Neural progenitor cell (in vitro differentiated cells): ENCODE measurements at regions not wholly inside any gene's neighbourhood (a gene's known extent, or its start where the extent isn't known, plus 50 kb on each side); places are given as distances from the start of the nearest gene placed in this dataset.
"Not testable (repeated sequence)": the region's sequence is repeated elsewhere in the genome, so short reads cannot be mapped to it uniquely, and the experiment has no call there.

Source experiments
- DNase-seq: peaks from one replicate; pipeline ENCODE4 v3.0.0-alpha.2; 2016; ENCODE audit warnings: low spot score
- H2AFZ ChIP-seq: fragments of 200-600 bp; sonication (generic); replicated peaks from 2 replicates; pipeline ENCODE4 v1.6.1; 2016; ENCODE audit warnings: antibody characterized with exemption
- H3F3A ChIP-seq: fragments of 200-600 bp; sonication (generic); 2 replicates; pipeline ENCODE4 v1.6.1; 2016; ENCODE audit warnings: antibody characterized with exemption, low read depth
- H3K27ac ChIP-seq: fragments of 200-600 bp; sonication (generic); 2 replicates; pipeline ENCODE4 v1.5.1; 2016; ENCODE audit warnings: mild to moderate bottlenecking
- H3K27me3 ChIP-seq: fragments of 200-600 bp; sonication (generic); 2 replicates; pipeline ENCODE4 v1.6.1; 2016; ENCODE audit warnings: mild to moderate bottlenecking, moderate library complexity
- H3K36me3 ChIP-seq: fragments of 200-600 bp; sonication (generic); 2 replicates; pipeline ENCODE4 v1.5.1; 2016
- H3K4me1 ChIP-seq: fragments of 200-600 bp; sonication (generic); 2 replicates; pipeline ENCODE4 v1.6.1; 2016; ENCODE audit warnings: mixed run types
- H3K4me2 ChIP-seq: fragments of 200-600 bp; sonication (generic); 2 replicates; pipeline ENCODE4 v1.6.1; 2016
- H3K4me3 ChIP-seq: fragments of 200-600 bp; sonication (generic); 2 replicates; pipeline ENCODE4 v1.5.1; 2016
- H3K79me2 ChIP-seq: fragments of 200-600 bp; sonication (generic); 2 replicates; pipeline ENCODE4 v1.6.1; 2016; ENCODE audit warnings: low read depth
- H3K9ac ChIP-seq: fragments of 200-600 bp; sonication (generic); 2 replicates; pipeline ENCODE4 v1.6.1; 2016
- H3K9me3 ChIP-seq: fragments of 200-600 bp; sonication (generic); 2 replicates; pipeline ENCODE4 v1.5.1; 2016; ENCODE audit warnings: low read depth
- H4K20me1 ChIP-seq: fragments of 200-600 bp; sonication (generic); 2 replicates; pipeline ENCODE4 v1.6.1; 2016; ENCODE audit warnings: low read depth
- H3K27ac Mint-ChIP-seq: 3 replicates; pipeline ENCODE4 v1.8.0; 2021; ENCODE audit warnings: mixed read lengths
- H3K27me3 Mint-ChIP-seq: 2 replicates; pipeline ENCODE4 v1.8.0; 2022; ENCODE audit warnings: low read depth, mild to moderate bottlenecking, inconsistent platforms, moderate library complexity, mixed read lengths; ENCODE audit not compliant: insufficient read depth
- H3K36me3 Mint-ChIP-seq: 3 replicates; pipeline ENCODE4 v1.8.0; 2021; ENCODE audit warnings: mixed read lengths
- H3K4me1 Mint-ChIP-seq: 3 replicates; pipeline ENCODE4 v1.8.0; 2021; ENCODE audit warnings: mixed read lengths
- H3K4me3 Mint-ChIP-seq: 3 replicates; pipeline ENCODE4 v1.8.0; 2021; ENCODE audit warnings: mild to moderate bottlenecking, moderate library complexity, mixed read lengths
- H3K9me3 Mint-ChIP-seq: 3 replicates; pipeline ENCODE4 v1.8.0; 2020; ENCODE audit warnings: mixed read lengths
- EZH2 ChIP-seq: fragments of 200-600 bp; sonication (generic); IDR thresholded peaks from 2 replicates; pipeline ENCODE4 v1.6.1; 2017; ENCODE audit warnings: antibody characterized with exemption, mild to moderate bottlenecking, moderate library complexity
- EZH2phosphoT487 ChIP-seq: fragments of 200-600 bp; sonication (generic); IDR thresholded peaks from 2 replicates; pipeline ENCODE4 v1.6.1; 2017; ENCODE audit warnings: antibody characterized with exemption
- TF ChIP-seq, protein P1 (sequence below): fragments of 200-600 bp; sonication (generic); IDR thresholded peaks from 2 replicates; pipeline ENCODE4 v1.5.1; 2017; ENCODE audit warnings: antibody characterized with exemption, mild to moderate bottlenecking

DNA sequence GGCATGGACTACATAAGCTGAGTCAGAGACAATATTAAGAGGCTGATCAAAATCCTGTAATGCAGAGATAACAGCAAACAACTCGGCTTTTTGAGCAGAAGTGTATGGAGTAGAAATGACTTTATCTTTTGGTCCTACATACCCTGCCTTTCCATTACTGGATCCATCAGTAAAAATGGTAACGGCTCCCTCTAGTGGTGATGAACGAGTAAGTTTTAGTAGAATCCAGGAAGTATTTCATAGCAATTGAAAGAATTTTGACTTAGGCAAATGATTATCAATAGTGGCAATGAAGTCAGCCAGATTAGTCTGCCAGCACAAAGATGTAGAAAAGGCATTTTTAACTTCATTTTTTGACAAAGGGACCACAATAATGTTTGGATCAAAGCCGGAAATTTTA lies 190.8 kb upstream of the RAI14 start:
- H3K27ac ChIP-seq, H3F3A ChIP-seq, H3K4me2 ChIP-seq, H3K27me3 ChIP-seq, H3K4me3 ChIP-seq, H4K20me1 ChIP-seq, H3K4me3 Mint-ChIP-seq, H3K4me1 ChIP-seq, H3K36me3 ChIP-seq, H3K27ac Mint-ChIP-seq, H3K36me3 Mint-ChIP-seq, H3K4me1 Mint-ChIP-seq, H3K79me2 ChIP-seq, H3K27me3 Mint-ChIP-seq, H3K9me3 ChIP-seq, H3K9ac ChIP-seq, H2AFZ ChIP-seq: not testable (repeated sequence)
- peak; percentile 63 for DNase-seq
- H3K9me3 Mint-ChIP-seq: peaks cover 11% of the 10 kb centered on the region
- TF ChIP-seq, protein P1, sequence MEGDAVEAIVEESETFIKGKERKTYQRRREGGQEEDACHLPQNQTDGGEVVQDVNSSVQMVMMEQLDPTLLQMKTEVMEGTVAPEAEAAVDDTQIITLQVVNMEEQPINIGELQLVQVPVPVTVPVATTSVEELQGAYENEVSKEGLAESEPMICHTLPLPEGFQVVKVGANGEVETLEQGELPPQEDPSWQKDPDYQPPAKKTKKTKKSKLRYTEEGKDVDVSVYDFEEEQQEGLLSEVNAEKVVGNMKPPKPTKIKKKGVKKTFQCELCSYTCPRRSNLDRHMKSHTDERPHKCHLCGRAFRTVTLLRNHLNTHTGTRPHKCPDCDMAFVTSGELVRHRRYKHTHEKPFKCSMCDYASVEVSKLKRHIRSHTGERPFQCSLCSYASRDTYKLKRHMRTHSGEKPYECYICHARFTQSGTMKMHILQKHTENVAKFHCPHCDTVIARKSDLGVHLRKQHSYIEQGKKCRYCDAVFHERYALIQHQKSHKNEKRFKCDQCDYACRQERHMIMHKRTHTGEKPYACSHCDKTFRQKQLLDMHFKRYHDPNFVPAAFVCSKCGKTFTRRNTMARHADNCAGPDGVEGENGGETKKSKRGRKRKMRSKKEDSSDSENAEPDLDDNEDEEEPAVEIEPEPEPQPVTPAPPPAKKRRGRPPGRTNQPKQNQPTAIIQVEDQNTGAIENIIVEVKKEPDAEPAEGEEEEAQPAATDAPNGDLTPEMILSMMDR: peak; percentile 37

DNA sequence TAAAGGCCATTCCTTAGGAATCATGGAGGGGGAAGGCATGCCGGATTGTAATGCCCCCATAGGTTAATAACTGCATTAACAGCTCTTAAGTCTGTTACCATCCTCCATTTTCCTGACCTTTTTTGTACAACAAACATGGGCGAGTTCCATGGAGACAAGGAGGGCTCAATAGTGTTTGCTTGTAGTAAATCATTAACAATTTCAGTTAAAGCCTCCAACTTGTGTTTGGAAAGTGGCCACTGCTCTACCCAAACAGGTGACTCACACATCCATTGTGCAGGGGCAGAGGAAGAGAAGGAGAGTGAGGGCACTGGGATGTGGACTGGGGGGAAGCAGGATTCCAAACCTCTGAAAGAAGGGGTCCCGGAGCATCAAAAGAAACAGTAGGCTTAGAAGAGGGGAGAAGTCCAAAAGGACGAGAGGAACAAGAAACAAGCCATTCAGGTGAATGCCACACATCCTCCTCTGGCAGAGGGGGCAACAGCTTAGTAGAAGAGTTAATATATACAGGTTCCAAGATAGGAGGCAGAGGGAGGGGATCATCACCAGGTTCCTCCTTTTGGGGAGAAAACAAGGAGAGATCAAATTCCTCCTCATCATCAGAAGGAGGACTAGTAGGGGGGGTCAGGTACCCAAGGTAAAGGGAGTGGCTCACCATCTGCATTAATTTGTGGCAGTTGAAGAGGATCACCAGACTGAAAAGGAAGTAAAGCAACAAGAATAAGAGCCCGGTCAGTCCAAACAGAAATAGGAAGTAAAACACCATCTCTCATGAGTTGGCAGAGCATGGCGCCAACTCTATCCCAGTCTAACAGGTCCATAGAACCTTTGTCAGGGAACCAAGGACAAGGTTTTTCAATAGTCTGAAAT lies 189.4 kb upstream of the RAI14 start:
- H3K27ac Mint-ChIP-seq, H3K36me3 Mint-ChIP-seq, H3K79me2 ChIP-seq, DNase-seq, H4K20me1 ChIP-seq, H2AFZ ChIP-seq, H3K9me3 ChIP-seq, H3K4me3 Mint-ChIP-seq, H3F3A ChIP-seq, H3K36me3 ChIP-seq, H3K9me3 Mint-ChIP-seq, H3K4me1 Mint-ChIP-seq, H3K4me2 ChIP-seq, H3K27ac ChIP-seq, H3K4me3 ChIP-seq, H3K27me3 Mint-ChIP-seq, H3K27me3 ChIP-seq, H3K4me1 ChIP-seq, H3K9ac ChIP-seq: not testable (repeated sequence)

DNA sequence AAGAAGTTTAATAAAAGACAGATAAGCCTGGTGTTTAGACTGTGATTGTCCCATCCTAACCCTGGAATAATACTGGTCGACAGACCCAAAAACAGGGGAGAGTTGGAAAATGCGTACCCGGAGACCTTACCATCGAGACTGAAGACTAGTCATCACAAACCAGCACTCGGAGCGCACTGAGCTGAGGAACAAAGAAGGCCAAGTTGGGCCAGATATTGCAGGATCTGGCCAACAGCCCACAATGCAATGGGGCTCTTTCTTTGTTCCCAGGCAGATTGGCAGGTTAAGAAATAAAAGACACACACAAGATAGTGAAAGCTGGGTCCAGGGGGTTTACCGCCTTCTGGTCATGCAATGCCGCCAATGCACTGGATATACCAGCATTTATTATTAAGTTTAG lies 188.7 kb upstream of the RAI14 start:
- Histone ChIP-seq H3F3A (no peaks in the 10 kb centered on the region), H4K20me1 (no peaks in the 10 kb centered on the region), H3K79me2 (no peaks in the 10 kb centered on the region), H3K4me2 (no peak overlapping the region), H3K27me3 (no peaks in the 10 kb centered on the region), H3K9me3 (no peaks in the 10 kb centered on the region), H3K27ac (no peak overlapping the region), H3K9ac (no peak overlapping the region), H3K36me3 (no peaks in the 10 kb centered on the region), H3K4me3 (no peak overlapping the region), H2AFZ (no peak overlapping the region), H3K4me1 (no peaks in the 10 kb centered on the region)
- H3K4me3 Mint-ChIP-seq: no peak overlapping the region
- H3K27me3 Mint-ChIP-seq: peaks cover 2% of the 10 kb centered on the region
- TF ChIP-seq, protein P1: no peak
- TF ChIP-seq EZH2: no peak
- no peak for TF ChIP-seq EZH2phosphoT487
- H3K9me3 Mint-ChIP-seq: peaks cover 4% of the 10 kb centered on the region
- no peaks in the 10 kb centered on the region for H3K36me3 Mint-ChIP-seq
- no peak overlapping the region for H3K27ac Mint-ChIP-seq
- DNase-seq: no peak
- H3K4me1 Mint-ChIP-seq: no peaks in the 10 kb centered on the region

DNA sequence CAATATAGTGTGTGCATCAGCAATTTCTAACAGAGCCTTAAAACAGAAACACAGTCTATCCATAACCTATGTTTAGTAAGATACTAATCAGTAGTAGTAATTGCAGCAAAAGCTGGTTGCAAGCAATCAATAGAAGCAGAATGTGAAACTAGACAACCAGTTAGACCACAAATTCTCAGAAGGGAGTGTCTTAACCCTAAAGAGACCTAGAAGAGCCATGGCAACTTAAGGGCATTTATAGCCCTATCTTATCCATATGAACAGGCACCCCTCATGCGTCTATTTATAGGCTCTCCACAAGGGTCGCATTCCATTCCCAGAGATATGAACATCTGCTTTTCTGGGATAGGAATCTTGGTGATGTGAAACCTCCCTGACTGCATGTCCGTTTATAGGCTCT lies 188.1 kb upstream of the RAI14 start:
- H3K27me3 Mint-ChIP-seq, H3K36me3 Mint-ChIP-seq, H3K4me3 ChIP-seq, H3K36me3 ChIP-seq, H3K27ac Mint-ChIP-seq, H3K27ac ChIP-seq, H3K4me3 Mint-ChIP-seq, H3K4me1 Mint-ChIP-seq, H3K9me3 Mint-ChIP-seq, H3K27me3 ChIP-seq, H3K4me2 ChIP-seq, H3K9me3 ChIP-seq, H3K79me2 ChIP-seq, H3K4me1 ChIP-seq, H2AFZ ChIP-seq, H4K20me1 ChIP-seq, H3F3A ChIP-seq, DNase-seq, H3K9ac ChIP-seq: not testable (repeated sequence)
